BE2C (cell line): ENCODE measurements at regions not wholly inside any gene's neighbourhood (a gene's known extent, or its start where the extent isn't known, plus 50 kb on each side); places are given as distances from the start of the nearest gene placed in this dataset.

Source experiments
- DNase-seq: peaks from one replicate; pipeline ENCODE4 v3.0.0-alpha.2; 2020
- H3K27me3 ChIP-seq: fragments of 250-450 bp; sonication (Bioruptor Pico); 2 replicates; pipeline ENCODE4 v1.5.1; 2020; ENCODE audit warnings: mild to moderate bottlenecking
- H3K36me3 ChIP-seq: fragments of 250-450 bp; sonication (Bioruptor Pico); 2 replicates; pipeline ENCODE4 v1.5.1; 2020; ENCODE audit warnings: mild to moderate bottlenecking
- H3K4me1 ChIP-seq: fragments of 250-450 bp; sonication (Bioruptor Pico); 2 replicates; pipeline ENCODE4 v1.5.1; 2020
- H3K4me3 ChIP-seq: 2 replicates; pipeline ENCODE4 v1.5.1; 2011; ENCODE audit warnings: low read depth, low read length
- H3K9me3 ChIP-seq: fragments of 250-450 bp; sonication (Bioruptor Pico); 2 replicates; pipeline ENCODE4 v1.5.1; 2020
- CTCF ChIP-seq: IDR thresholded peaks from 2 replicates; pipeline ENCODE4 v1.5.1; 2012; ENCODE audit warnings: mild to moderate bottlenecking, low read depth, low read length

- no peaks in the 10 kb centered on the region for H3K9me3 ChIP-seq
- no peaks in the 10 kb centered on the region for H3K36me3 ChIP-seq
- no peak overlapping the region for H3K4me3 ChIP-seq
- H3K27me3 ChIP-seq: no peaks in the 10 kb centered on the region
- no peak for DNase-seq
- TF ChIP-seq CTCF: no peak
- no peaks in the 10 kb centered on the region for H3K4me1 ChIP-seq
Observed at GRCh38 chr18:38688416-38688815, 1122.8 kb upstream of the CELF4 start.

GRCh38 chr18:38670486-38670885 is 1104.9 kb upstream of the CELF4 start:
- H3K4me3 ChIP-seq: no peak overlapping the region
- TF ChIP-seq CTCF: no peak
- no peaks in the 10 kb centered on the region for H3K9me3 ChIP-seq
- H3K4me1 ChIP-seq: no peaks in the 10 kb centered on the region
- no peaks in the 10 kb centered on the region for H3K27me3 ChIP-seq
- DNase-seq: no peak
- H3K36me3 ChIP-seq: no peaks in the 10 kb centered on the region

GRCh38 chr18:38664929-38665328 is 1099.3 kb upstream of the CELF4 start:
- Histone ChIP-seq H3K27me3 (no peaks in the 10 kb centered on the region), H3K4me3 (no peak overlapping the region), H3K9me3 (no peaks in the 10 kb centered on the region), H3K4me1 (no peaks in the 10 kb centered on the region), H3K36me3 (no peaks in the 10 kb centered on the region)
- no peak for DNase-seq
- TF ChIP-seq CTCF: no peak

GRCh38 chr18:38663682-38664081 is 1098.1 kb upstream of the CELF4 start:
- Histone ChIP-seq H3K4me1 (no peaks in the 10 kb centered on the region), H3K36me3 (no peaks in the 10 kb centered on the region), H3K9me3 (no peaks in the 10 kb centered on the region), H3K27me3 (no peaks in the 10 kb centered on the region), H3K4me3 (no peak overlapping the region)
- no peak for TF ChIP-seq CTCF
- DNase-seq: no peak

GRCh38 chr18:38663270-38663669 is 1097.7 kb upstream of the CELF4 start:
- Histone ChIP-seq H3K36me3 (no peaks in the 10 kb centered on the region), H3K9me3 (no peaks in the 10 kb centered on the region), H3K27me3 (no peaks in the 10 kb centered on the region), H3K4me3 (no peak overlapping the region), H3K4me1 (no peaks in the 10 kb centered on the region)
- no peak for DNase-seq
- TF ChIP-seq CTCF: no peak

GRCh38 chr18:38654946-38655345 is 1089.3 kb upstream of the CELF4 start:
- no peak for DNase-seq
- H3K36me3 ChIP-seq: no peaks in the 10 kb centered on the region
- H3K27me3 ChIP-seq: no peaks in the 10 kb centered on the region
- no peaks in the 10 kb centered on the region for H3K4me1 ChIP-seq
- no peaks in the 10 kb centered on the region for H3K9me3 ChIP-seq
- TF ChIP-seq CTCF: no peak
- no peak overlapping the region for H3K4me3 ChIP-seq
